ENCODE measurements at regions not wholly inside any gene's neighbourhood (a gene's known extent, or its start where the extent isn't known, plus 50 kb on each side); places are given as distances from the start of the nearest gene placed in this dataset.
"Not testable (repeated sequence)": the region's sequence is repeated elsewhere in the genome, so short reads cannot be mapped to it uniquely, and the experiment has no call there.

GRCh38 chr5:23893561-23893960 is 386.2 kb downstream of the PRDM9 start:
- Histone ChIP-seq H3K4me3 (no peak overlapping the region), H3K9me3 (ENCODE audit: insufficient read depth, low read depth) (0 out of 2 replicates have a peak, but pooled peaks cover 6% of the 10 kb centered on the region), H3F3A (ENCODE audit: insufficient read depth, low read depth) (no peaks in the 10 kb centered on the region), H3K27me3 (ENCODE audit: insufficient read depth, low read depth) (no peaks in the 10 kb centered on the region), H3K79me2 (ENCODE audit: low read depth) (no peaks in the 10 kb centered on the region), H3K9me2 (ENCODE audit: insufficient read depth) (no peaks in the 10 kb centered on the region), H4K20me1 (ENCODE audit: insufficient read depth) (no peaks in the 10 kb centered on the region), H2AFZ (no peak overlapping the region), H3K36me3 (ENCODE audit: low read depth) (no peaks in the 10 kb centered on the region), H3K4me2 (no peak overlapping the region), H3K4me1 (replicated peaks; ENCODE audit: insufficient read depth) (no peaks in the 10 kb centered on the region), H3K27ac (no peak overlapping the region)
- POLR2A ChIA-PET (ENCODE audit: unreplicated experiment) = no interaction called here
- intact Hi-C loops (cut with micrococcal nuclease; ENCODE audit: unreplicated experiment) = no loop called here
- BruUV-seq (replicated peaks) = no TSS peak
- TF ChIP-seq CTCF (conservative IDR thresholded peaks at IDR 0.05) (no peak), EZH2 (IDR thresholded peaks at IDR 0.05; ENCODE audit: low read depth) (no peak)
- CTCF ChIA-PET = no interaction called here
- DNase-seq = no peak

GRCh38 chr5:23895614-23896013 is 388.2 kb downstream of the PRDM9 start:
- intact Hi-C loops (cut with micrococcal nuclease; ENCODE audit: unreplicated experiment) = no loop called here
- H3K4me1 ChIP-seq (replicated peaks; ENCODE audit: insufficient read depth) = no peaks in the 10 kb centered on the region
- H3F3A ChIP-seq (ENCODE audit: insufficient read depth, low read depth) = no peaks in the 10 kb centered on the region
- CTCF ChIA-PET = no interaction called here
- no TSS peak for BruUV-seq (replicated peaks)
- POLR2A ChIA-PET (ENCODE audit: unreplicated experiment) = no interaction called here
- no peaks in the 10 kb centered on the region for H3K36me3 ChIP-seq (ENCODE audit: low read depth)
- no peaks in the 10 kb centered on the region for H3K27me3 ChIP-seq (ENCODE audit: insufficient read depth, low read depth)
- TF ChIP-seq CTCF (conservative IDR thresholded peaks at IDR 0.05) (no peak), EZH2 (IDR thresholded peaks at IDR 0.05; ENCODE audit: low read depth) (no peak)
- H3K9me2 ChIP-seq (ENCODE audit: insufficient read depth) = no peaks in the 10 kb centered on the region
- H3K4me2 ChIP-seq = no peak overlapping the region
- no peaks in the 10 kb centered on the region for H3K79me2 ChIP-seq (ENCODE audit: low read depth)
- no peak overlapping the region for H3K4me3 ChIP-seq
- H4K20me1 ChIP-seq (ENCODE audit: insufficient read depth) = no peaks in the 10 kb centered on the region
- no peak for DNase-seq
- no peak overlapping the region for H2AFZ ChIP-seq
- no peak overlapping the region for H3K27ac ChIP-seq
- H3K9me3 ChIP-seq (ENCODE audit: insufficient read depth, low read depth) = 0 out of 2 replicates have a peak, but pooled peaks cover 6% of the 10 kb centered on the region

- intact Hi-C loops (cut with micrococcal nuclease; ENCODE audit: unreplicated experiment) = no loop called here
- no peaks in the 10 kb centered on the region for H3K9me2 ChIP-seq (ENCODE audit: insufficient read depth)
- H3K27ac ChIP-seq = no peak overlapping the region
- no peaks in the 10 kb centered on the region for H3K4me1 ChIP-seq (replicated peaks; ENCODE audit: insufficient read depth)
- no peaks in the 10 kb centered on the region for H3K79me2 ChIP-seq (ENCODE audit: low read depth)
- no peak overlapping the region for H3K4me3 ChIP-seq
- H3K27me3 ChIP-seq (ENCODE audit: insufficient read depth, low read depth) = no peaks in the 10 kb centered on the region
- no peak overlapping the region for H3K4me2 ChIP-seq
- ChIA-PET CTCF (no interaction called here), POLR2A (ENCODE audit: unreplicated experiment) (no interaction called here)
- H4K20me1 ChIP-seq (ENCODE audit: insufficient read depth) = no peaks in the 10 kb centered on the region
- no peaks in the 10 kb centered on the region for H3F3A ChIP-seq (ENCODE audit: insufficient read depth, low read depth)
- DNase-seq = no peak
- no peaks in the 10 kb centered on the region for H3K9me3 ChIP-seq (ENCODE audit: insufficient read depth, low read depth)
- no peak for TF ChIP-seq CTCF (conservative IDR thresholded peaks at IDR 0.05)
- TF ChIP-seq EZH2 (IDR thresholded peaks at IDR 0.05; ENCODE audit: low read depth) = no peak
- no TSS peak for BruUV-seq (replicated peaks)
- H3K36me3 ChIP-seq (ENCODE audit: low read depth) = no peaks in the 10 kb centered on the region
- no peak overlapping the region for H2AFZ ChIP-seq
Observed at GRCh38 chr5:23930985-23931384, 423.6 kb downstream of the PRDM9 start.

- H3K9me2 ChIP-seq (ENCODE audit: insufficient read depth); DNase-seq; H3F3A ChIP-seq (ENCODE audit: insufficient read depth, low read depth); H2AFZ ChIP-seq; H3K79me2 ChIP-seq (ENCODE audit: low read depth); intact Hi-C loops (cut with micrococcal nuclease; ENCODE audit: unreplicated experiment); H3K4me3 ChIP-seq; BruUV-seq (replicated peaks); H3K4me2 ChIP-seq; H4K20me1 ChIP-seq (ENCODE audit: insufficient read depth); H3K4me1 ChIP-seq (replicated peaks; ENCODE audit: insufficient read depth); H3K27me3 ChIP-seq (ENCODE audit: insufficient read depth, low read depth); H3K36me3 ChIP-seq (ENCODE audit: low read depth); H3K27ac ChIP-seq; H3K9me3 ChIP-seq (ENCODE audit: insufficient read depth, low read depth); CTCF ChIA-PET: not testable (repeated sequence)
- POLR2A ChIA-PET (ENCODE audit: unreplicated experiment) = interaction anchor here (0.6 kb wide), 1 partner anchor 441 kb away, joined by 4 read pairs; no protein-coding TSS in a partner anchor
Observed at GRCh38 chr5:23951261-23951928, 444.0 kb downstream of the PRDM9 start.

Measured in PC-9 (cell line).